HepG2 (cell line): ENCODE measurements at regions not wholly inside any gene's neighbourhood (a gene's known extent, or its start where the extent isn't known, plus 50 kb on each side); places are given as distances from the start of the nearest gene placed in this dataset.

Experiments
- ATAC-seq: fragments of 200-7000 bp; cut with Tn5 transposase; 3 replicates; pipeline ENCODE4 v1.9.1; 2020; ENCODE audit warnings: mild to moderate bottlenecking, moderate library complexity
- BruUV-seq: library from RNA; stranded (reverse); fragments of 400-500 nt; replicated peaks from 2 replicates; lab custom pipeline; 2021; lab: Mats Ljungman, UMichigan
- CTCF ChIA-PET: fragments of 300-600 bp; formaldehyde crosslinking; extraction: SDS; loops from one replicate; lab custom pipeline; 2021; ENCODE audit warnings: low total read pairs, inconsistent platforms, low intra/inter-chr PET ratio; lab: Yijun Ruan, JAX
- POLR2A ChIA-PET: fragments of 350-600 bp; sonication (Branson Sonifier 250); formaldehyde crosslinking; loops from one replicate; lab custom pipeline; 2020; ENCODE audit warnings: antibody characterized with exemption, inconsistent platforms; lab: Yijun Ruan, JAX
- DNase-seq: peaks from one replicate; pipeline ENCODE4 v3.0.0-alpha.2; 2015; ENCODE audit warnings: low spot score
- FAIRE-seq: peaks from 3 replicates; lab custom pipeline; 2011; peaks lifted over from hg19 to GRCh38; lab: Jason Lieb, UNC
- H2AFZ ChIP-seq: one replicate; pipeline ENCODE4 v1.6.1; 2011; ENCODE audit warnings: low read length, inconsistent platforms
- H3K27ac ChIP-seq: fragments of 300-600 bp; 3 replicates; pipeline ENCODE4 v1.8.0; 2011; ENCODE audit warnings: mixed run types, mild to moderate bottlenecking, mixed read lengths, low read length, inconsistent platforms; ENCODE audit not compliant: insufficient read depth; ENCODE audit errors: extremely low read length
- H3K27me3 ChIP-seq, 2 experiments: fragments of 200-600 bp in 1 of 2; 2 replicates in 1 of 2; 3 replicates in 1 of 2; pipeline versions ENCODE4 v1.6.0 to v1.8.0; 2011; ENCODE audit warnings: low read length in 2 of 2, mild to moderate bottlenecking in 2 of 2, moderate library complexity in 2 of 2, inconsistent platforms in 1 of 2; ENCODE audit not compliant: insufficient read depth in 2 of 2, control insufficient read depth in 1 of 2
- H3K36me3 ChIP-seq, 2 experiments: fragments of 200-600 bp in 1 of 2; replicated peaks in 1 of 2; 2 replicates in 1 of 2; 3 replicates in 1 of 2; pipeline versions ENCODE4 v1.5.1 to v1.8.0; 2011; ENCODE audit warnings: low read length in 2 of 2, inconsistent platforms in 1 of 2; ENCODE audit not compliant: insufficient read depth in 2 of 2, control insufficient read depth in 1 of 2
- H3K4me1 ChIP-seq: 2 replicates; pipeline ENCODE4 v1.5.1; 2012; ENCODE audit warnings: low read length, inconsistent platforms; ENCODE audit not compliant: insufficient read depth
- H3K4me2 ChIP-seq: 2 replicates; pipeline ENCODE4 v1.6.0; 2011; ENCODE audit warnings: low read depth, low read length, inconsistent platforms
- H3K4me3 ChIP-seq, 3 experiments: fragments of 200-600 bp in 1 of 3; sonication (generic), shearing (Covaris generic) in 1 of 3; replicated peaks in 1 of 3; 2 replicates each; pipeline ENCODE4 v1.5.1; 2011 to 2016; ENCODE audit warnings: low read length in 3 of 3, inconsistent platforms in 2 of 3, low read depth in 2 of 3, mild to moderate bottlenecking in 2 of 3, control low read depth in 1 of 3, mixed read lengths in 1 of 3; ENCODE audit not compliant: insufficient read depth in 1 of 3
- H3K79me2 ChIP-seq: one replicate; pipeline ENCODE4 v1.6.1; 2011; ENCODE audit warnings: low read length, inconsistent platforms; ENCODE audit not compliant: insufficient read depth
- H3K9ac ChIP-seq: 2 replicates; pipeline ENCODE4 v1.6.0; 2011; ENCODE audit warnings: mild to moderate bottlenecking, low read depth, low read length, inconsistent platforms; ENCODE audit not compliant: insufficient read depth
- H3K9me3 ChIP-seq: 2 replicates; pipeline ENCODE4 v1.5.1; 2012; ENCODE audit warnings: mild to moderate bottlenecking, low read length
- H4K20me1 ChIP-seq: 2 replicates; pipeline ENCODE4 v1.6.0; 2011; ENCODE audit warnings: inconsistent platforms, mild to moderate bottlenecking, low read length, moderate library complexity; ENCODE audit not compliant: insufficient read depth
- CAMTA2 ChIP-seq: sonication (generic); formaldehyde crosslinking; IDR thresholded peaks from 2 replicates; pipeline ENCODE4 v1.4.0; 2020; ENCODE audit warnings: mild to moderate bottlenecking, missing genetic modification reagents, borderline replicate concordance
- ZFX ChIP-seq: sonication (generic); formaldehyde crosslinking; IDR thresholded peaks from 2 replicates; pipeline ENCODE4 v1.4.0; 2020; ENCODE audit warnings: mild to moderate bottlenecking, low read depth, missing genetic modification reagents, moderate library complexity
- WGBS: methylation state at CpG from one replicate; pipeline ENCODE4 v1.1.6; 2017; ENCODE audit warnings: low lambda C conversion rate; 5-methylcytosine and 5-hydroxymethylcytosine counted together
- in situ Hi-C: cut with HindIII; loops from 2 replicates; pipeline ENCODE4 v1.10.0; 2017; ENCODE audit warnings: low pct_unique_long_range_greater_than_20kb; ENCODE audit not compliant: extremely low pct_ligation_motif_present
- intact Hi-C: fragments of 100-400 bp; cut with micrococcal nuclease; formaldehyde crosslinking; loops from one replicate; pipeline ENCODE4 v1.10.0; 2022; ENCODE audit not compliant: unreplicated experiment
- TF ChIP-seq, protein P1 (sequence below): sonication (generic); formaldehyde crosslinking; IDR thresholded peaks from 2 replicates; pipeline ENCODE4 v1.4.0; 2020; ENCODE audit warnings: missing genetic modification reagents

GRCh38 chr9:134553061-134553891, 88.3 kb upstream of the COL5A1 start:
- POLR2A ChIA-PET = no interaction called here
- Histone ChIP-seq H3K4me3 (no peak overlapping the region), H3K79me2 (no peaks in the 10 kb centered on the region), H3K27ac (no peak overlapping the region), H3K27me3 (peaks cover 5 to 71% of the 10 kb centered on the region in 2 experiments; a peak in 4 of 5 replicates), H2AFZ (no peak overlapping the region), H3K4me2 (no peak overlapping the region), H3K9ac (no peak overlapping the region), H3K9me3 (no peaks in the 10 kb centered on the region), H3K36me3 (no peaks in the 10 kb centered on the region), H4K20me1 (no peaks in the 10 kb centered on the region), H3K4me1 (no peaks in the 10 kb centered on the region)
- no TSS peak for BruUV-seq
- intact Hi-C loops = no loop called here
- ATAC-seq (no peak), DNase-seq (no peak), FAIRE-seq (no peak)
- TF ChIP-seq CAMTA2 (CRISPR knock-in tag) (no peak), ZFX (CRISPR knock-in tag) (no peak)
- TF ChIP-seq, protein P1, sequence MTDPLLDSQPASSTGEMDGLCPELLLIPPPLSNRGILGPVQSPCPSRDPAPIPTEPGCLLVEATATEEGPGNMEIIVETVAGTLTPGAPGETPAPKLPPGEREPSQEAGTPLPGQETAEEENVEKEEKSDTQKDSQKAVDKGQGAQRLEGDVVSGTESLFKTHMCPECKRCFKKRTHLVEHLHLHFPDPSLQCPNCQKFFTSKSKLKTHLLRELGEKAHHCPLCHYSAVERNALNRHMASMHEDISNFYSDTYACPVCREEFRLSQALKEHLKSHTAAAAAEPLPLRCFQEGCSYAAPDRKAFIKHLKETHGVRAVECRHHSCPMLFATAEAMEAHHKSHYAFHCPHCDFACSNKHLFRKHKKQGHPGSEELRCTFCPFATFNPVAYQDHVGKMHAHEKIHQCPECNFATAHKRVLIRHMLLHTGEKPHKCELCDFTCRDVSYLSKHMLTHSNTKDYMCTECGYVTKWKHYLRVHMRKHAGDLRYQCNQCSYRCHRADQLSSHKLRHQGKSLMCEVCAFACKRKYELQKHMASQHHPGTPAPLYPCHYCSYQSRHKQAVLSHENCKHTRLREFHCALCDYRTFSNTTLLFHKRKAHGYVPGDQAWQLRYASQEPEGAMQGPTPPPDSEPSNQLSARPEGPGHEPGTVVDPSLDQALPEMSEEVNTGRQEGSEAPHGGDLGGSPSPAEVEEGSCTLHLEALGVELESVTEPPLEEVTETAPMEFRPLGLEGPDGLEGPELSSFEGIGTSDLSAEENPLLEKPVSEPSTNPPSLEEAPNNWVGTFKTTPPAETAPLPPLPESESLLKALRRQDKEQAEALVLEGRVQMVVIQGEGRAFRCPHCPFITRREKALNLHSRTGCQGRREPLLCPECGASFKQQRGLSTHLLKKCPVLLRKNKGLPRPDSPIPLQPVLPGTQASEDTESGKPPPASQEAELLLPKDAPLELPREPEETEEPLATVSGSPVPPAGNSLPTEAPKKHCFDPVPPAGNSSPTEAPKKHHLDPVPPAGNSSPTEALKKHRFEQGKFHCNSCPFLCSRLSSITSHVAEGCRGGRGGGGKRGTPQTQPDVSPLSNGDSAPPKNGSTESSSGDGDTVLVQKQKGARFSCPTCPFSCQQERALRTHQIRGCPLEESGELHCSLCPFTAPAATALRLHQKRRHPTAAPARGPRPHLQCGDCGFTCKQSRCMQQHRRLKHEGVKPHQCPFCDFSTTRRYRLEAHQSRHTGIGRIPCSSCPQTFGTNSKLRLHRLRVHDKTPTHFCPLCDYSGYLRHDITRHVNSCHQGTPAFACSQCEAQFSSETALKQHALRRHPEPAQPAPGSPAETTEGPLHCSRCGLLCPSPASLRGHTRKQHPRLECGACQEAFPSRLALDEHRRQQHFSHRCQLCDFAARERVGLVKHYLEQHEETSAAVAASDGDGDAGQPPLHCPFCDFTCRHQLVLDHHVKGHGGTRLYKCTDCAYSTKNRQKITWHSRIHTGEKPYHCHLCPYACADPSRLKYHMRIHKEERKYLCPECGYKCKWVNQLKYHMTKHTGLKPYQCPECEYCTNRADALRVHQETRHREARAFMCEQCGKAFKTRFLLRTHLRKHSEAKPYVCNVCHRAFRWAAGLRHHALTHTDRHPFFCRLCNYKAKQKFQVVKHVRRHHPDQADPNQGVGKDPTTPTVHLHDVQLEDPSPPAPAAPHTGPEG (CRISPR knock-in tag) = no peak
- 31% methylated on average over 7 of the region's 26 CpGs for WGBS
- in situ Hi-C loops = no loop called here
- CTCF ChIA-PET = no interaction called here
